Spleen (tissue), 11 donors: ENCODE measurements at regions not wholly inside any gene's neighbourhood (a gene's known extent, or its start where the extent isn't known, plus 50 kb on each side); places are given as distances from the start of the nearest gene placed in this dataset.

Experiments
- DNase-seq: peaks from one replicate; pipeline ENCODE4 v3.0.0-alpha.2; 2020
- H3K27ac ChIP-seq, 8 donors: fragments of 200-600 bp; sonication (generic) in 7 of 8; 1 replicate in 4 of 8; 2 replicates in 4 of 8; pipeline versions ENCODE4 v1.5.0 to v1.8.0; 2016 to 2021; ENCODE audit warnings: inconsistent platforms in 4 of 8, mild to moderate bottlenecking in 4 of 8, moderate library complexity in 1 of 8
- H3K27me3 ChIP-seq, 7 donors: fragments of 200-600 bp; sonication (generic) in 6 of 7; replicated peaks in 1 of 7; 1 replicate in 4 of 7; 2 replicates in 3 of 7; pipeline versions ENCODE4 v1.5.0 to v1.8.0; 2016 to 2021; ENCODE audit warnings: inconsistent platforms in 3 of 7, mild to moderate bottlenecking in 1 of 7
- H3K36me3 ChIP-seq, 6 donors: fragments of 200-600 bp; sonication (generic) in 5 of 6; 1 replicate in 4 of 6; 2 replicates in 2 of 6; pipeline versions ENCODE4 v1.5.0 to v1.8.0; 2016 to 2021; ENCODE audit warnings: inconsistent platforms in 2 of 6
- H3K4me1 ChIP-seq, 6 donors: fragments of 200-600 bp; sonication (generic) in 5 of 6; 1 replicate in 3 of 6; 2 replicates in 3 of 6; pipeline versions ENCODE4 v1.5.0 to v1.8.0; 2016 to 2021; ENCODE audit warnings: inconsistent platforms in 3 of 6
- H3K4me3 ChIP-seq, 8 donors: fragments of 200-600 bp; sonication (generic) in 7 of 8; 1 replicate in 4 of 8; 2 replicates in 4 of 8; pipeline versions ENCODE4 v1.5.0 to v1.8.0; 2016 to 2021; ENCODE audit warnings: inconsistent platforms in 4 of 8, mild to moderate bottlenecking in 4 of 8, moderate library complexity in 2 of 8
- H3K9me3 ChIP-seq, 8 donors: fragments of 200-600 bp; sonication (generic) in 7 of 8; 1 replicate in 4 of 8; 2 replicates in 4 of 8; pipeline versions ENCODE4 v1.5.0 to v1.8.0; 2016 to 2021; ENCODE audit warnings: inconsistent platforms in 4 of 8
- POLR2A ChIP-seq, 3 donors: fragments of 450-650 bp; IDR thresholded peaks; one replicate each; pipeline ENCODE4 v1.5.1; 2017; ENCODE audit warnings: antibody characterized with exemption in 3 of 3, mild to moderate bottlenecking in 1 of 3
- POLR2AphosphoS5 ChIP-seq, 3 donors: sonication (generic); formaldehyde crosslinking; IDR thresholded peaks; one replicate each; pipeline ENCODE4 v1.5.1; 2017; ENCODE audit warnings: antibody characterized with exemption in 3 of 3
- WGBS, 5 donors: extraction: QIAGEN DNeasy Blood & Tissue Kit in 3 of 5; methylation state at CpG; one replicate each; pipeline versions ENCODE4 v1.1.5 to v1.1.7; 2013 to 2018; 5-methylcytosine and 5-hydroxymethylcytosine counted together
- intact Hi-C: fragments of 100-400 bp; cut with DNase I; formaldehyde crosslinking; loops from one replicate; pipeline ENCODE4 v1.15.0; 2023; ENCODE audit warnings: low total_unique reads
- TF ChIP-seq, protein P1 (sequence below), 11 experiments: fragments of 200-600 bp in 7 of 11; fragments of 450-650 bp in 4 of 11; sonication (generic) in 4 of 11; IDR thresholded peaks in 8 of 11; conservative IDR thresholded peaks in 3 of 11; 1 replicate in 7 of 11; 2 replicates in 4 of 11; pipeline versions ENCODE4 v1.4.0 to v1.8.0; 2016 to 2021; ENCODE audit warnings: antibody characterized with exemption in 11 of 11, inconsistent platforms in 4 of 11, mild to moderate bottlenecking in 1 of 11
- donor health status: healthy with polysubstance abuse.
- donor health status: DM: no; HTN: no; CAD: no; lungs with moderate emphysema.
- donor health status: DM: no; HTN: no; CAD: no.
- donor health status: Bipolar disorder and iron deficiency.
- donor health status: healthy.
- donor health status: DM: no; HTN: no; CAD: no.
- donor health status: DM: yes; HTN: yes; CAD: no.

DNA sequence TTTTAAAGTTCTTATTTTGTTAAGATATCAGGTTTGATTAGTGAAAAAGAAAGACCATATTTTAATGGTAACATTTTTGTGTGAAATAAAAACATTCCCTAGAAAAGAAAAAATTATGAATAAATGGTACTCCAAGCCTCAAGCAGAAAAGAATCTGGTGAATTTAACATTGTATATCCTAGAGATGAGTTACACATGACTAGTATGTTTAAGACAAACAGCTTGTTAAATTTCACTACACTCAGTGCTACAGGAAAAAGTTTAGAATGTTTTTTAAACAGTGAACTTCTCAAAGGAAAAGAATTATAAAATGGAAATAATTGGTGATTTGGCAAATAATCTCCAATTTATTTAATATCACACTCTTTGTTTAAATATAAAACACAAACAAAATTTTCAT is 222.7 kb upstream of the MCHR2 start:
- TF ChIP-seq POLR2AphosphoS5 (IDR thresholded peaks at IDR 0.05) (no peak), POLR2A (IDR thresholded peaks at IDR 0.05) (no peak)
- TF ChIP-seq, protein P1, sequence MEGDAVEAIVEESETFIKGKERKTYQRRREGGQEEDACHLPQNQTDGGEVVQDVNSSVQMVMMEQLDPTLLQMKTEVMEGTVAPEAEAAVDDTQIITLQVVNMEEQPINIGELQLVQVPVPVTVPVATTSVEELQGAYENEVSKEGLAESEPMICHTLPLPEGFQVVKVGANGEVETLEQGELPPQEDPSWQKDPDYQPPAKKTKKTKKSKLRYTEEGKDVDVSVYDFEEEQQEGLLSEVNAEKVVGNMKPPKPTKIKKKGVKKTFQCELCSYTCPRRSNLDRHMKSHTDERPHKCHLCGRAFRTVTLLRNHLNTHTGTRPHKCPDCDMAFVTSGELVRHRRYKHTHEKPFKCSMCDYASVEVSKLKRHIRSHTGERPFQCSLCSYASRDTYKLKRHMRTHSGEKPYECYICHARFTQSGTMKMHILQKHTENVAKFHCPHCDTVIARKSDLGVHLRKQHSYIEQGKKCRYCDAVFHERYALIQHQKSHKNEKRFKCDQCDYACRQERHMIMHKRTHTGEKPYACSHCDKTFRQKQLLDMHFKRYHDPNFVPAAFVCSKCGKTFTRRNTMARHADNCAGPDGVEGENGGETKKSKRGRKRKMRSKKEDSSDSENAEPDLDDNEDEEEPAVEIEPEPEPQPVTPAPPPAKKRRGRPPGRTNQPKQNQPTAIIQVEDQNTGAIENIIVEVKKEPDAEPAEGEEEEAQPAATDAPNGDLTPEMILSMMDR (IDR thresholded peaks at IDR 0.05 in 8 of 11, conservative IDR thresholded peaks at IDR 0.05 in 3 of 11): no peak
- intact Hi-C loops: no loop called here
- no peak for DNase-seq

DNA sequence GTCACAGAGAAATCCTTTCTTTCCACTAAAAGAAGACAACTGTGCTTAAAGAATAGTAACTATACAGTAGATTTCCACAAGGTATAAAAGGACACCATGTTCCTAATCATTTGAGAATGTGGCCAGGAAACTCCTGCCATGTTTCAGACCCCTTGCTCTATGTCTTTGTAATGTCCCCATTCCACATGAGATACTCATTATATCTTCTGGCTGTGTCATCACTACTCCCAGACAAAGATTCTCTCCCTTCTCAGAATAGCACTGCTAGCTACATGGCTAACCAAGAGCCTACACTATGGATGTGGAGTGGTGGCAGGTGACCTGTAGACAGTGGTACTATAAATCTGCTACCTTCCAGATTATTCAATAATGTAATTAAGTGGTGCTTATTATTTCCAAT is 218.1 kb upstream of the MCHR2 start:
- Histone ChIP-seq H3K27me3 (no peaks in the 10 kb centered on the region), H3K9me3 (no peaks in the 10 kb centered on the region), H3K36me3 (no peaks in the 10 kb centered on the region), H3K4me1 (no peaks in the 10 kb centered on the region), H3K4me3 (no peak overlapping the region), H3K27ac (no peak overlapping the region)
- TF ChIP-seq POLR2A (IDR thresholded peaks at IDR 0.05): no peak
- no peak for DNase-seq
- intact Hi-C loops: no loop called here

More for the DNA sequence above, 222.7 kb upstream of the MCHR2 start:
- Histone ChIP-seq H3K4me3 (no peak overlapping the region), H3K9me3 (no peaks in the 10 kb centered on the region), H3K36me3 (no peaks in the 10 kb centered on the region), H3K4me1 (no peaks in the 10 kb centered on the region), H3K27me3 (no peaks in the 10 kb centered on the region), H3K27ac (no peak overlapping the region)

DNA sequence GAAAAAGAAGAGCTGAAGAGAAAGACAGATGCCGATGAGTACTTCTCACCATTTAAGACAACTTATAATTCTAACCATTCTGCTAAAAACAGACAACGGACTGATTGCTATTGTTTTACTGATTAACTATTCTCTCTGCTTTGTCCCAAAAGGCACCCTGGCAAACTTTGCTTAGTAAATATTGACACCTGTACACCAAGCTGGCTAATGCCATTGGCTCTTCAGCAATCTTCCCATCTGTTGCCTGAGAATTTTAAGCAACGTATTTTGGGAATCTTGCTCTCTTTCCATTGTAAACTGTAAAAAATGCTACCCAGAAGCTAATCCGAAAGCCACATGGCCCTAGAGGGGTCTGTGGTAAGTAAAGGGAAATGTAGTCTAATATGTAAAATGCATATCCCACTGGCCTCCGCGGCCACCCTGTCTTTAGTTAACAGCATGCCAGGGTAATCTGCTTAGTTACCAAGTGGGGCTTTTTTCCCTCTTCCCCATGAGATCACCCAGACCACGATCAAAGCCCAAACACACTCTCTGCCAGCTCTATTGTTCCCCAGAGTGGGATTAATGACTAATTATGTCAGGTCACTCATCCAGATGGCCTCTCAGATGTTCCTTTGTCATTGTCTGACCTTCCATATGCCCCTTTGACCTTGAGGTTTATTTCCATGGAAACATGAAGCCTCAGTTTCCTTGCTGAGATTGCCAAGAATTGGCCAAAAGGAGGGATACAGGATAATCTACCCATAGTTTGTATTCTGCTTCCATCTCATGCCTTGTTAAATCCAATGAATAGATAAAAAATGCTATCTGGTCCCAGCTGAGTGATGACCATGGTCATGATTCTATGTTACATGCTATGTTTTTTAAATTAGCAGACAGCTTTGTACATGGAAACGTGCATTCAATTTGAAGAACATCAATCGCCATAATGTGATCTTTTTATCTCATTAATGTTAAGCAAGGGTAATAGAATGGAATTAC is 216.4 kb upstream of the MCHR2 start:
- intact Hi-C loops: no loop called here
- H3K4me1 ChIP-seq: no peaks in the 10 kb centered on the region
- TF ChIP-seq, protein P1 (IDR thresholded peaks at IDR 0.05 in 8 of 11, conservative IDR thresholded peaks at IDR 0.05 in 3 of 11): no peak
- TF ChIP-seq POLR2A (IDR thresholded peaks at IDR 0.05): no peak
- no peak for TF ChIP-seq POLR2AphosphoS5 (IDR thresholded peaks at IDR 0.05)
- H3K27ac ChIP-seq: no peak overlapping the region
- no peaks in the 10 kb centered on the region for H3K36me3 ChIP-seq
- no peaks in the 10 kb centered on the region for H3K9me3 ChIP-seq
- DNase-seq: no peak
- no peak overlapping the region for H3K4me3 ChIP-seq
- WGBS, 5 donors: 76 to 85% (median 77%) methylated on average over 9 of the region's 9 CpGs
- no peaks in the 10 kb centered on the region for H3K27me3 ChIP-seq

GRCh38 chr6:100209323-100210136 is 215.5 kb upstream of the MCHR2 start:
- TF ChIP-seq POLR2AphosphoS5 (IDR thresholded peaks at IDR 0.05) (no peak), POLR2A (IDR thresholded peaks at IDR 0.05) (no peak)
- TF ChIP-seq, protein P1 (IDR thresholded peaks at IDR 0.05 in 8 of 11, conservative IDR thresholded peaks at IDR 0.05 in 3 of 11): no peak
- intact Hi-C loops: no loop called here
- no peak overlapping the region for H3K27ac ChIP-seq
- no peak overlapping the region for H3K4me3 ChIP-seq
- no peaks in the 10 kb centered on the region for H3K27me3 ChIP-seq
- no peaks in the 10 kb centered on the region for H3K4me1 ChIP-seq
- H3K36me3 ChIP-seq: no peaks in the 10 kb centered on the region
- no peak for DNase-seq
- H3K9me3 ChIP-seq: peaks cover 0 to 1% (median 0%) of the 10 kb centered on the region in 8 donors
- WGBS, 5 donors: 92 to 97% (median 93%) methylated on average over 2 of the region's 2 CpGs
